ENCODE measurements at regions not wholly inside any gene's neighbourhood (a gene's known extent, or its start where the extent isn't known, plus 50 kb on each side); places are given as distances from the start of the nearest gene placed in this dataset.
"Not testable (repeated sequence)": the region's sequence is repeated elsewhere in the genome, so short reads cannot be mapped to it uniquely, and the experiment has no call there.

- TF ChIP-seq CTCF (IDR thresholded peaks at IDR 0.05; ENCODE audit: insufficient read depth, low read length, severe bottlenecking) = no peak
- Histone ChIP-seq H3K4me3 (ENCODE audit: low read depth, low read length) (no peak overlapping the region), H3K36me3 (ENCODE audit: control insufficient read depth, insufficient read depth, low read length) (no peaks in the 10 kb centered on the region), H3K27me3 (ENCODE audit: control insufficient read depth, insufficient read depth, low read length) (no peaks in the 10 kb centered on the region)
- FAIRE-seq = no peak
- DNase-seq (ENCODE audit: low read depth) = peak; percentile 85
These were observed 580.3 kb upstream of the NRP1 start for GRCh38 chr10:33914746-33915145.

GRCh38 chr10:33913194-33913593 is 578.7 kb upstream of the NRP1 start:
- Histone ChIP-seq H3K4me3 (ENCODE audit: low read depth, low read length) (no peak overlapping the region), H3K36me3 (ENCODE audit: control insufficient read depth, insufficient read depth, low read length) (no peaks in the 10 kb centered on the region), H3K27me3 (ENCODE audit: control insufficient read depth, insufficient read depth, low read length) (no peaks in the 10 kb centered on the region)
- TF ChIP-seq CTCF (IDR thresholded peaks at IDR 0.05; ENCODE audit: insufficient read depth, low read length, severe bottlenecking) = no peak
- peak; percentile 89 for DNase-seq (ENCODE audit: low read depth)
- FAIRE-seq = no peak

GRCh38 chr10:33909476-33909875 is 575.0 kb upstream of the NRP1 start:
- DNase-seq (ENCODE audit: low read depth); H3K4me3 ChIP-seq (ENCODE audit: low read depth, low read length); H3K27me3 ChIP-seq (ENCODE audit: control insufficient read depth, insufficient read depth, low read length); H3K36me3 ChIP-seq (ENCODE audit: control insufficient read depth, insufficient read depth, low read length); FAIRE-seq: not testable (repeated sequence)

- peak; percentile 88 for DNase-seq (ENCODE audit: low read depth)
- no peak for FAIRE-seq
- H3K4me3 ChIP-seq (ENCODE audit: low read depth, low read length) = no peak overlapping the region
- TF ChIP-seq CTCF (IDR thresholded peaks at IDR 0.05; ENCODE audit: insufficient read depth, low read length, severe bottlenecking) = no peak
- no peaks in the 10 kb centered on the region for H3K36me3 ChIP-seq (ENCODE audit: control insufficient read depth, insufficient read depth, low read length)
- no peaks in the 10 kb centered on the region for H3K27me3 ChIP-seq (ENCODE audit: control insufficient read depth, insufficient read depth, low read length)
These were observed 566.7 kb upstream of the NRP1 start for GRCh38 chr10:33901166-33901565.

GRCh38 chr10:33900596-33900995 is 566.1 kb upstream of the NRP1 start:
- Histone ChIP-seq H3K4me3 (ENCODE audit: low read depth, low read length) (no peak overlapping the region), H3K36me3 (ENCODE audit: control insufficient read depth, insufficient read depth, low read length) (no peaks in the 10 kb centered on the region), H3K27me3 (ENCODE audit: control insufficient read depth, insufficient read depth, low read length) (no peaks in the 10 kb centered on the region)
- DNase-seq (ENCODE audit: low read depth) (no peak), FAIRE-seq (no peak)
- no peak for TF ChIP-seq CTCF (IDR thresholded peaks at IDR 0.05; ENCODE audit: insufficient read depth, low read length, severe bottlenecking)

GRCh38 chr10:33899578-33900531 is 565.4 kb upstream of the NRP1 start:
- TF ChIP-seq CTCF (IDR thresholded peaks at IDR 0.05; ENCODE audit: insufficient read depth, low read length, severe bottlenecking) = no peak
- FAIRE-seq (peak; percentile 60), DNase-seq (ENCODE audit: low read depth) (peak; percentile 90)
- Histone ChIP-seq H3K4me3 (ENCODE audit: low read depth, low read length) (no peak overlapping the region), H3K36me3 (ENCODE audit: control insufficient read depth, insufficient read depth, low read length) (no peaks in the 10 kb centered on the region), H3K27me3 (ENCODE audit: control insufficient read depth, insufficient read depth, low read length) (no peaks in the 10 kb centered on the region)
